GM04503 (cell line): ENCODE measurements at regions not wholly inside any gene's neighbourhood (a gene's known extent, or its start where the extent isn't known, plus 50 kb on each side); places are given as distances from the start of the nearest gene placed in this dataset.
"Not testable (repeated sequence)": the region's sequence is repeated elsewhere in the genome, so short reads cannot be mapped to it uniquely, and the experiment has no call there.

Experiments
- DNase-seq: peaks from one replicate; pipeline ENCODE4 v3.0.0-alpha.2; 2012; ENCODE audit warnings: low read depth

DNA sequence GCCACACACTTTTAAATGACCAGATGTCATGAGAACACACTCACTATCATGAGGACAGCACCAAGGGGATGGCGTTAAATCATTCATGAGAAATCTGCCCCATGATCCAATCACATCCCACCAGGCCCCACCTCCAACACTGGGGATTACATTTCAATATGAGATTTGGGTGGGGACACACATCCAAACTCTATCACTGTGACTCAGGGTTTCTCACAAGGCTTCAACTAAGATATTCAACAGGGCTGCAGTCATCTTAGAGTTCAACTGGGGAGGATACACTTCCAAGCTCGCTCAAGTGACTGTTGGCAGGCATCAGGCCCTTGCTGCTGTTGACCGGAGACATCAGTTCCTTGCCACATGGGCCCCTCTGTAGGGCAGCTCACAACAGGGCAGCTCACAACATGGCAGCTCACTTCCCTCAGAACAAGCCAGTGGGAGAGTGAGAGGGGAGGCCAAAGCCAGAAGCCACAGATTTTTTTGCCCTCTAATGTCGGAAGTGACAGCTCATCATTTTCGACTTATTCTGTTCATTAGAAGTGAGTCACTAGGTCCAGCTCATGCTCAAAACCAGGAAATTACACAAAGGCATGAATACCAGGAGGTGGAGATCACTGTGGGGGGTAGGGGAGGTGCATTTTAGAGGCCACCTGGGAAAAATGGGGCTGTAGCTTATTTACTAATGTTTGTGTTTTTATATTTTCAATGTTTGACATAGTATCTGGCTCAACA is 50.8 kb upstream of the PTHLH start:
- DNase-seq, result peak; percentile 76

- peak; percentile 71 for DNase-seq
Measured at GRCh38 chr12:28024231-28024995, 51.9 kb upstream of the PTHLH start.

DNA sequence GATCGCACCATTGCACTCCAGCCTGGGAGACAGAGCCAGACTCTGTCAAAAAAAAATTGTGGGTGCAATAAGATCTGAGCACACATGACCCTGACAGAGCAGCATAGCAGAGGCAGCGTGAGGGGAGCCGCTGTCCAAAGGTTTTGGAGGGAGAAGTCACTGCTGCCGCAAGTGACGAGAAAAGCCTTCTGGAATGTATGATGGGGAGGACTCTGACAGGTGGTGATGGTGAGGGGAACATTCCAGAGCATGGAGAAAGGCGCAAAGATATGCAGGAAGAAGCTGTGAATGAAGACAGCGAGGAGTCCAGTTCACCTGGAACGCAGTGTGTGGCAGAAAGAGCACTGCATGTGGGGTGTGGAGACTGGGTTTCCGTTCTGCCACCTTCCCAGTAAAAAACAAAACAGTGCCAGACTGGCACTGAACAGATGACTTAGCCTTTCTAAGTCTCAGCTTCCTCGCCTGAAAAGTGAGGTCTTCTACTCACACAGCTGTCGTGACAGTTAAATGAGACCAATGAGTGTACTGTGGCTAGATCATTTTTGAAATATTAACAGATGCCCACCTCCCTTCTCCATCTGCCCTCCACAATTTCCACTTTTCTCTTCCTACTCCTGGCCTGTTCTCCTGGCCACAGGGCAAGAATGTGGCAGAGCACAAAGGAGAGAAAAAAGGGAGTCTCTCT is 53.4 kb upstream of the PTHLH start:
- no peak for DNase-seq

GRCh38 chr12:28026701-28027100 is 54.2 kb upstream of the PTHLH start:
- no peak for DNase-seq

GRCh38 chr12:28027328-28027727 is 54.8 kb upstream of the PTHLH start:
- DNase-seq, result no peak

DNA sequence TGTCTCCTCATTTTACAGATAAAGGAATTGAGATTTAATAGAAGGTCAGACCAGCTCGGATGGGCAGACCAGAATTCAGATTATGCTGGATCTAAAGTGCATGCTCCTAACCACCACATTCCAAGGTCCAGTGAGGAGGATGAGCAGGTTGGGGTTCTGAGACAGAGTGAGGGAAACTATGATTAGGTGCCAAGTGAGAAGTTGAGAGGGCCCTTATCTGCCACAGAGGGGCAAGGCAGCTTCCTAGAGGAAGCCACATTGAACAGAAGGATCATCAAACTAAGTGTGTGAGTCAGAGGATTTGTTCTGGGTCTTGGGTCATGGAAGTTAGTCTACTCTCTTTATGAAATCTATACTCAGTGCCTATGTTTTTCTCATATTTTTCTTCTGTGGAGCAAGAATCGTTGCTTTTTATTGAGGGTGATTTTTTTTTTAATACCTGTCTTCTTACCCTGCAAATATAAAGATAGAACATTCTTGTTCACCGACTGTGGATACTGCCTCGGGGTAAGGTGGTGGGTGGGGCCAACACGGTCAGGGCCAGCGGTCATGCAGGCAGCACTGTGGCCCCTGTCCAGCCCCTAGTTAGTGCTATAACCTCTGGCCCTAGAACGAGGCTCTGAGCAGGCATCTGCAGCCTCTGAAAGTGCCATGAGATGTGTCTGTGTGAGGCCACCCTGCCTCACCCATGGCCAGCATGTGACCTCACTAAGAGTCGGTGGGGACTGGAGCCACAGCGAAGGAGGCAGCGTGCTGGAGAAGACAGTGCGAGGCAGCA is 55.6 kb upstream of the PTHLH start:
- no peak for DNase-seq

- DNase-seq, result peak; percentile 42
Measured at GRCh38 chr12:28032811-28033537, 60.4 kb upstream of the PTHLH start.

GRCh38 chr12:28033538-28033915 is 61.0 kb upstream of the PTHLH start:
- DNase-seq, result no peak

GRCh38 chr12:28034271-28034670 is 61.7 kb upstream of the PTHLH start:
- DNase-seq, result no peak

GRCh38 chr12:28035500-28035899 is 63.0 kb upstream of the PTHLH start:
- DNase-seq, result no peak

GRCh38 chr12:28036940-28037339 is 64.4 kb upstream of the PTHLH start:
- DNase-seq, result no peak

GRCh38 chr12:28040246-28040645 is 67.7 kb upstream of the PTHLH start:
- DNase-seq, result no peak

GRCh38 chr12:28046600-28046999 is 74.1 kb upstream of the PTHLH start:
- DNase-seq, result not testable (repeated sequence)

DNA sequence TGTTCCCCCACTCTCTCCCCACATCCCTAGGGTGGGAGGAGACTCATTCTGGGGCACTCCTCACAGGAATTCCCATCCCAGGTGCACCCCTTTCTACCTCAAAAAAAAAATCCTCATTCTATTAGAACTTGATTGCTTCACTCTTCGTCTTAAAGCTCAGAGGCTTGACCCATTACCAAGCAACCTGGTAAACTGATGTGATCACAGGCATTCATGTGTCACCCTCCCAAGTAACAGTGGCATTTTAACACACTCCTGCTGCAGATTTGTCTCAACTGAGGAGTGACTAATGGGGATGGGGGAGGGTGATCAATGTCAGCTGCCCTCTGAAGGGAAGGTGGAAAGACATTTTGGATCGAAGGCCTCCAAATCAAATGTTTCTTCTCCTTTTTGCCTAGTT is 78.1 kb upstream of the PTHLH start:
- no peak for DNase-seq

GRCh38 chr12:28051516-28052354 is 79.2 kb upstream of the PTHLH start:
- no peak for DNase-seq

- no peak for DNase-seq
Measured at GRCh38 chr12:28053564-28053963, 81.0 kb upstream of the PTHLH start.

DNA sequence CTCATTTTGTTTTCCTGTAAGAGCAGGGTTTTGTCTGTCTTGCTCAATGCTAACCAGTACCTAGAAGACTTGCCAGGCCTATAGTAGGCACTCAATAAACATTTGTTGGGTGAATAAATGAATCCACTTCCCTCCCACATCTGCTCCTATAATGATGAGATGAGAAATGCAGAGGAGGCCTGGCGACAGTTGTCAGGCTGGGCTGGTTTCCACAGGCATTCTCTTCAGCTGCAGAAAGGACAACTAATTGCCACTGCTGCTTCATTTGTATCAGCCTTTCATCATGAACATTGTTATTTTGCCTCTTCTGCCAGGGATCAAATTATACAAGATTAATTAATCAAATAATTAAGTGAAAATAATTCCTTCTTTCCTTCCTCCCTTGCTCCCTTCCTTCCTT is 82.0 kb upstream of the PTHLH start:
- no peak for DNase-seq

GRCh38 chr12:28057856-28058615 is 85.5 kb upstream of the PTHLH start:
- no peak for DNase-seq

- no peak for DNase-seq
Measured at GRCh38 chr12:28059220-28059619, 86.7 kb upstream of the PTHLH start.

GRCh38 chr12:28059668-28060067 is 87.1 kb upstream of the PTHLH start:
- DNase-seq, result no peak
